Mammary epithelial cell (primary cell): ENCODE measurements at regions not wholly inside any gene's neighbourhood (a gene's known extent, or its start where the extent isn't known, plus 50 kb on each side); places are given as distances from the start of the nearest gene placed in this dataset.

Experiments used
- EZH2 ChIP-seq: IDR thresholded peaks from 2 replicates; pipeline ENCODE4 v1.6.1; 2012; ENCODE audit warnings: low read length, inconsistent platforms, borderline replicate concordance
- TF ChIP-seq, protein P1 (sequence below), 2 donors: IDR thresholded peaks in 1 of 2; conservative IDR thresholded peaks in 1 of 2; 2 replicates each; pipeline ENCODE4 v1.5.1; 2011 to 2012; ENCODE audit warnings: inconsistent platforms in 2 of 2, low read length in 2 of 2, mild to moderate bottlenecking in 2 of 2, control low read depth in 1 of 2, low read depth in 1 of 2; ENCODE audit not compliant: insufficient read depth in 1 of 2; ENCODE audit errors: extremely low read depth in 1 of 2

DNA sequence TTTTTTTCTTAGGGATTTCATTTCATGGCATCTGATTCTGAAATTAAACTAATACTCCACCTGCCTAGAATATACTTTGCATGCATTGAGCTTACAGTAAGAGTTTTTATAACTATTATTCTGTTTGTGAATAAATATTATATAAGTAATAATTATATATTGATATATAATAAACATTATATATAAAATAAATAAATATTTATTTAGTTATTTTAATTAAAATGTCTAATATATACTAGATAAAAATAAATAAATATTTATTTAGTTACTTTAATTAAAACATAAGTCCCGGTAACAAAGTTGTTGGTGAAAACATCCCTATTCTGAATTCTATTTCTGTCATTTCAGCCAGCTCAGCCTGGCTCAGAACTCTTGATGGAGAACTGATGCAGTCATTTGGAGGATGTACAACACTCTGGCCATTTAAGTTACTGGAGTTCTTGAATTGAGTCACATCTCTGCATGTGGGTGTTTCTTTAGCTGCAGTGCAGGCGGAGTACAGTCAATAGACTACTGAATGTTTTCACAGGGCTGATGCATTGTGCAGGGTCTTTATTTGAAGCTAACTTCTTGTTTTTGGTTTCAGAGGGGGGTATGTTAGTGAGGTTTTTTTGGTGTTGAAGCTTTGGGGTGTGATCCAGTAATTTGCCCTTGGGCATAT, 508.9 kb upstream of the ADGRB3 start:
- TF ChIP-seq, protein P1, sequence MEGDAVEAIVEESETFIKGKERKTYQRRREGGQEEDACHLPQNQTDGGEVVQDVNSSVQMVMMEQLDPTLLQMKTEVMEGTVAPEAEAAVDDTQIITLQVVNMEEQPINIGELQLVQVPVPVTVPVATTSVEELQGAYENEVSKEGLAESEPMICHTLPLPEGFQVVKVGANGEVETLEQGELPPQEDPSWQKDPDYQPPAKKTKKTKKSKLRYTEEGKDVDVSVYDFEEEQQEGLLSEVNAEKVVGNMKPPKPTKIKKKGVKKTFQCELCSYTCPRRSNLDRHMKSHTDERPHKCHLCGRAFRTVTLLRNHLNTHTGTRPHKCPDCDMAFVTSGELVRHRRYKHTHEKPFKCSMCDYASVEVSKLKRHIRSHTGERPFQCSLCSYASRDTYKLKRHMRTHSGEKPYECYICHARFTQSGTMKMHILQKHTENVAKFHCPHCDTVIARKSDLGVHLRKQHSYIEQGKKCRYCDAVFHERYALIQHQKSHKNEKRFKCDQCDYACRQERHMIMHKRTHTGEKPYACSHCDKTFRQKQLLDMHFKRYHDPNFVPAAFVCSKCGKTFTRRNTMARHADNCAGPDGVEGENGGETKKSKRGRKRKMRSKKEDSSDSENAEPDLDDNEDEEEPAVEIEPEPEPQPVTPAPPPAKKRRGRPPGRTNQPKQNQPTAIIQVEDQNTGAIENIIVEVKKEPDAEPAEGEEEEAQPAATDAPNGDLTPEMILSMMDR (conservative IDR thresholded peaks at IDR 0.05 in 1 of 2, IDR thresholded peaks at IDR 0.05 in 1 of 2; ENCODE audit: extremely low read depth in 1 of 2, insufficient read depth in 1 of 2, low read depth in 1 of 2, low read length in 2 of 2), result no peak
- no peak for TF ChIP-seq EZH2
